GM23338 (cell line): ENCODE measurements at regions not wholly inside any gene's neighbourhood (a gene's known extent, or its start where the extent isn't known, plus 50 kb on each side); places are given as distances from the start of the nearest gene placed in this dataset.
A peak's percentile ranks its signal among the peaks of the same experiment; 100 is the strongest.

ENCODE experiments used
- ATAC-seq: fragments of 200-7000 bp; cut with Tn5 transposase; 3 replicates; pipeline ENCODE4 v1.9.1; 2020
- DNase-seq: peaks from one replicate; pipeline ENCODE4 v3.0.0-alpha.2; 2015; ENCODE audit warnings: low spot score
- H2AFZ ChIP-seq: fragments of 200-600 bp; sonication (generic); 2 replicates; pipeline ENCODE4 v1.8.0; 2016; ENCODE audit warnings: antibody characterized with exemption, mild to moderate bottlenecking, moderate library complexity
- H3F3A ChIP-seq: fragments of 200-600 bp; sonication (generic); replicated peaks from 2 replicates; pipeline ENCODE4 v1.8.0; 2017; ENCODE audit warnings: antibody characterized with exemption, mixed run types, low read depth
- H3K27ac ChIP-seq: fragments of 200-600 bp; sonication (generic); 2 replicates; pipeline ENCODE4 v1.6.1; 2016; ENCODE audit warnings: low read depth
- H3K27me3 ChIP-seq: fragments of 200-600 bp; sonication (generic); 2 replicates; pipeline ENCODE4 v1.8.0; 2016; ENCODE audit warnings: mild to moderate bottlenecking, mixed run types, moderate library complexity; ENCODE audit not compliant: insufficient read depth
- H3K36me3 ChIP-seq: fragments of 200-600 bp; sonication (generic); 2 replicates; pipeline ENCODE4 v1.8.0; 2016; ENCODE audit warnings: mild to moderate bottlenecking; ENCODE audit not compliant: insufficient read depth
- H3K4me1 ChIP-seq: fragments of 200-600 bp; sonication (generic); 2 replicates; pipeline ENCODE4 v1.8.0; 2016; ENCODE audit warnings: mild to moderate bottlenecking, moderate library complexity; ENCODE audit not compliant: insufficient read depth
- H3K4me2 ChIP-seq: fragments of 200-600 bp; sonication (generic); 2 replicates; pipeline ENCODE4 v1.7.1; 2017; ENCODE audit warnings: mixed run types
- H3K4me3 ChIP-seq: fragments of 200-600 bp; sonication (generic); 2 replicates; pipeline ENCODE4 v1.6.1; 2016; ENCODE audit warnings: mixed run types
- H3K79me2 ChIP-seq: fragments of 200-600 bp; sonication (generic); replicated peaks from 2 replicates; pipeline ENCODE4 v1.8.0; 2017; ENCODE audit warnings: mild to moderate bottlenecking; ENCODE audit not compliant: insufficient read depth
- H3K9me2 ChIP-seq: fragments of 200-600 bp; sonication (generic); 2 replicates; pipeline ENCODE4 v1.8.0; 2017; ENCODE audit not compliant: insufficient read depth
- H4K20me1 ChIP-seq: fragments of 200-600 bp; sonication (generic); replicated peaks from 2 replicates; pipeline ENCODE4 v1.8.0; 2017; ENCODE audit warnings: mild to moderate bottlenecking; ENCODE audit not compliant: insufficient read depth
- H3K27ac Mint-ChIP-seq: 2 replicates; pipeline ENCODE4 v1.8.0; 2020; ENCODE audit warnings: inconsistent platforms, mild to moderate bottlenecking, moderate library complexity, mixed read lengths
- H3K27me3 Mint-ChIP-seq: 3 replicates; pipeline ENCODE4 v1.8.0; 2022; ENCODE audit warnings: low read depth, mild to moderate bottlenecking, moderate library complexity, mixed read lengths, inconsistent platforms; ENCODE audit not compliant: insufficient read depth, poor library complexity
- H3K36me3 Mint-ChIP-seq: 3 replicates; pipeline ENCODE4 v1.8.0; 2021; ENCODE audit warnings: low read depth, mild to moderate bottlenecking, inconsistent platforms, moderate library complexity, mixed read lengths
- H3K4me1 Mint-ChIP-seq: 3 replicates; pipeline ENCODE4 v1.8.0; 2020; ENCODE audit warnings: mild to moderate bottlenecking, inconsistent platforms, mixed read lengths
- H3K4me3 Mint-ChIP-seq: 3 replicates; pipeline ENCODE4 v1.8.0; 2021; ENCODE audit warnings: moderate library complexity, mild to moderate bottlenecking, inconsistent platforms, mixed read lengths
- H3K9me3 Mint-ChIP-seq: 3 replicates; pipeline ENCODE4 v1.8.0; 2020; ENCODE audit warnings: moderate library complexity, mild to moderate bottlenecking, inconsistent platforms, mixed read lengths
- CREB1 ChIP-seq: fragments of 250-450 bp; sonication (Bioruptor Pico); IDR thresholded peaks from 2 replicates; pipeline ENCODE4 v1.5.0; 2020; ENCODE audit warnings: low read depth, mild to moderate bottlenecking, moderate library complexity
- EZH2 ChIP-seq: fragments of 200-600 bp; sonication (generic); IDR thresholded peaks from one replicate; pipeline ENCODE4 v1.8.0; 2017; ENCODE audit warnings: antibody characterized with exemption, mild to moderate bottlenecking, low read depth; ENCODE audit not compliant: unreplicated experiment
- EZH2phosphoT487 ChIP-seq: fragments of 200-600 bp; sonication (generic); IDR thresholded peaks from one replicate; pipeline ENCODE4 v1.8.1; 2018; ENCODE audit warnings: antibody characterized with exemption; ENCODE audit not compliant: unreplicated experiment
- JUNB ChIP-seq: IDR thresholded peaks from one replicate; pipeline ENCODE4 v1.6.1; 2016; ENCODE audit warnings: antibody characterized with exemption; ENCODE audit not compliant: unreplicated experiment
- NANOG ChIP-seq: IDR thresholded peaks from 2 replicates; pipeline ENCODE4 v1.6.1; 2016; ENCODE audit warnings: antibody characterized with exemption, borderline replicate concordance
- POLR2AphosphoS5 ChIP-seq: IDR thresholded peaks from 2 replicates; pipeline ENCODE4 v1.6.1; 2016; ENCODE audit warnings: antibody characterized with exemption, low read depth
- STAT1 ChIP-seq: IDR thresholded peaks from one replicate; pipeline ENCODE4 v1.6.1; 2016; ENCODE audit warnings: antibody characterized with exemption; ENCODE audit not compliant: unreplicated experiment
- ZNF114 ChIP-seq: fragments of 250-450 bp; sonication (Bioruptor Pico); IDR thresholded peaks from 2 replicates; pipeline ENCODE4 v1.5.0; 2020; ENCODE audit warnings: mild to moderate bottlenecking, moderate library complexity
- ZNF331 ChIP-seq: fragments of 250-450 bp; sonication (Bioruptor Pico); IDR thresholded peaks from 2 replicates; pipeline ENCODE4 v1.5.0; 2020; ENCODE audit warnings: low read depth, mild to moderate bottlenecking, moderate library complexity
- ZNF462 ChIP-seq: fragments of 250-450 bp; sonication (Bioruptor Pico); IDR thresholded peaks from 2 replicates; pipeline ENCODE4 v1.5.0; 2020; ENCODE audit warnings: mild to moderate bottlenecking, moderate library complexity
- TF ChIP-seq, protein P1 (sequence below), 2 experiments: fragments of 200-600 bp in 1 of 2; sonication (generic) in 1 of 2; conservative IDR thresholded peaks; 2 replicates each; pipeline versions ENCODE4 v1.5.1 to v1.6.1; 2016 to 2017; ENCODE audit warnings: antibody characterized with exemption in 2 of 2, low read depth in 2 of 2, mild to moderate bottlenecking in 2 of 2, moderate library complexity in 1 of 2
- TF ChIP-seq, protein P2 (sequence below): IDR thresholded peaks from one replicate; pipeline ENCODE4 v1.6.1; 2018; ENCODE audit warnings: antibody characterized with exemption; ENCODE audit not compliant: unreplicated experiment
- TF ChIP-seq, protein P3 (sequence below): IDR thresholded peaks from 2 replicates; pipeline ENCODE4 v1.6.1; 2016; ENCODE audit warnings: antibody characterized with exemption

DNA sequence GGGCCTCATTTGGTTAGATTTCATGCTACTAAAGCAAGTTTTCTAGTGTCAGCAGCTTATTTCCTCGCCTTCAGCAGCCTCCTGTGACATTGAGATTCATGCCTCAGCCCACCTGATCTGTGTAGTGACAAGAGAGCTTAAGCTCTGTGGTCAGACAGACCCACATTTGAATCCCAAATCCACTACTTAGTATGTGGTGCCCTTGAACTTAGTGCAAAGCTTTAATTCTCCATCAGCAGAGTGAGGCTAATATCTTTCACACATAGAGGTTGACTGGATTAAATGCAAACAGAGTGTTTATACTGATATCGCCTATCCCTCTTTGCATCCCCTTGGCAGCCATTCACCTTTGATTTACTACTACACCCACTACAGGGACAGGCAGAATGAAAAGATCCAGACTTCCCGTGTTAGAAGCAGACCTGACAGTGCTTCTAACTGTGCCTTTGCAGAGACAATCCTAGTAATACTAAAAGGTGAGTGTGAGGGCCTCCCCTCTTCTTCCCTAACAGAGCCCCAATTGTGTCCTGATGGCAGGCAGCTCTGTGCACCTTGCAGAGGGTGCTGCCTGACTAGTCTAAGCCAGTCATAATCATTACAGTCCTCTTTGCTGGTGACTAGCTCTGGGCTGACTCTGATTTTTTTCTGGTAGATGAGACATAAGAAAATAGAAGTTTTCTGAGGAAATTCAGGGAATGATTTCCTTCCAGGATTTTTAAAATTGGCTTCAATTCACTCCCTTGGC lies 264.0 kb downstream of the CTH start:
- Histone ChIP-seq H3F3A (no peaks in the 10 kb centered on the region), H4K20me1 (no peaks in the 10 kb centered on the region), H3K4me2 (peak overlapping the region; percentile 70), H3K27me3 (no peaks in the 10 kb centered on the region), H3K4me1 (peaks cover 19% of the 10 kb centered on the region), H3K27ac (no peak overlapping the region; the same call in 1 of the 2 replicates), H3K36me3 (no peaks in the 10 kb centered on the region), H3K4me3 (no peak overlapping the region), H2AFZ (peak overlapping the region; percentile 91), H3K79me2 (no peaks in the 10 kb centered on the region), H3K9me2 (no peaks in the 10 kb centered on the region)
- H3K4me3 Mint-ChIP-seq: no peak overlapping the region
- ATAC-seq: peak; percentile 67
- H3K9me3 Mint-ChIP-seq: no peaks in the 10 kb centered on the region
- H3K4me1 Mint-ChIP-seq: peaks cover 28% of the 10 kb centered on the region
- no peaks in the 10 kb centered on the region for H3K27me3 Mint-ChIP-seq
- no peak for TF ChIP-seq NANOG
- TF ChIP-seq, protein P1, sequence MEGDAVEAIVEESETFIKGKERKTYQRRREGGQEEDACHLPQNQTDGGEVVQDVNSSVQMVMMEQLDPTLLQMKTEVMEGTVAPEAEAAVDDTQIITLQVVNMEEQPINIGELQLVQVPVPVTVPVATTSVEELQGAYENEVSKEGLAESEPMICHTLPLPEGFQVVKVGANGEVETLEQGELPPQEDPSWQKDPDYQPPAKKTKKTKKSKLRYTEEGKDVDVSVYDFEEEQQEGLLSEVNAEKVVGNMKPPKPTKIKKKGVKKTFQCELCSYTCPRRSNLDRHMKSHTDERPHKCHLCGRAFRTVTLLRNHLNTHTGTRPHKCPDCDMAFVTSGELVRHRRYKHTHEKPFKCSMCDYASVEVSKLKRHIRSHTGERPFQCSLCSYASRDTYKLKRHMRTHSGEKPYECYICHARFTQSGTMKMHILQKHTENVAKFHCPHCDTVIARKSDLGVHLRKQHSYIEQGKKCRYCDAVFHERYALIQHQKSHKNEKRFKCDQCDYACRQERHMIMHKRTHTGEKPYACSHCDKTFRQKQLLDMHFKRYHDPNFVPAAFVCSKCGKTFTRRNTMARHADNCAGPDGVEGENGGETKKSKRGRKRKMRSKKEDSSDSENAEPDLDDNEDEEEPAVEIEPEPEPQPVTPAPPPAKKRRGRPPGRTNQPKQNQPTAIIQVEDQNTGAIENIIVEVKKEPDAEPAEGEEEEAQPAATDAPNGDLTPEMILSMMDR (conservative IDR thresholded peaks at IDR 0.05; ENCODE audit: low read depth in 2 of 2): no peak
- no peak for TF ChIP-seq ZNF462 (CRISPR knock-in tag)
- TF ChIP-seq STAT1: no peak
- TF ChIP-seq CREB1 (CRISPR knock-in tag): no peak
- no peak for TF ChIP-seq EZH2
- no peak for TF ChIP-seq ZNF331 (CRISPR knock-in tag)
- no peak for TF ChIP-seq JUNB
- TF ChIP-seq, protein P2, sequence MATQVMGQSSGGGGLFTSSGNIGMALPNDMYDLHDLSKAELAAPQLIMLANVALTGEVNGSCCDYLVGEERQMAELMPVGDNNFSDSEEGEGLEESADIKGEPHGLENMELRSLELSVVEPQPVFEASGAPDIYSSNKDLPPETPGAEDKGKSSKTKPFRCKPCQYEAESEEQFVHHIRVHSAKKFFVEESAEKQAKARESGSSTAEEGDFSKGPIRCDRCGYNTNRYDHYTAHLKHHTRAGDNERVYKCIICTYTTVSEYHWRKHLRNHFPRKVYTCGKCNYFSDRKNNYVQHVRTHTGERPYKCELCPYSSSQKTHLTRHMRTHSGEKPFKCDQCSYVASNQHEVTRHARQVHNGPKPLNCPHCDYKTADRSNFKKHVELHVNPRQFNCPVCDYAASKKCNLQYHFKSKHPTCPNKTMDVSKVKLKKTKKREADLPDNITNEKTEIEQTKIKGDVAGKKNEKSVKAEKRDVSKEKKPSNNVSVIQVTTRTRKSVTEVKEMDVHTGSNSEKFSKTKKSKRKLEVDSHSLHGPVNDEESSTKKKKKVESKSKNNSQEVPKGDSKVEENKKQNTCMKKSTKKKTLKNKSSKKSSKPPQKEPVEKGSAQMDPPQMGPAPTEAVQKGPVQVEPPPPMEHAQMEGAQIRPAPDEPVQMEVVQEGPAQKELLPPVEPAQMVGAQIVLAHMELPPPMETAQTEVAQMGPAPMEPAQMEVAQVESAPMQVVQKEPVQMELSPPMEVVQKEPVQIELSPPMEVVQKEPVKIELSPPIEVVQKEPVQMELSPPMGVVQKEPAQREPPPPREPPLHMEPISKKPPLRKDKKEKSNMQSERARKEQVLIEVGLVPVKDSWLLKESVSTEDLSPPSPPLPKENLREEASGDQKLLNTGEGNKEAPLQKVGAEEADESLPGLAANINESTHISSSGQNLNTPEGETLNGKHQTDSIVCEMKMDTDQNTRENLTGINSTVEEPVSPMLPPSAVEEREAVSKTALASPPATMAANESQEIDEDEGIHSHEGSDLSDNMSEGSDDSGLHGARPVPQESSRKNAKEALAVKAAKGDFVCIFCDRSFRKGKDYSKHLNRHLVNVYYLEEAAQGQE: no peak
- TF ChIP-seq, protein P3, sequence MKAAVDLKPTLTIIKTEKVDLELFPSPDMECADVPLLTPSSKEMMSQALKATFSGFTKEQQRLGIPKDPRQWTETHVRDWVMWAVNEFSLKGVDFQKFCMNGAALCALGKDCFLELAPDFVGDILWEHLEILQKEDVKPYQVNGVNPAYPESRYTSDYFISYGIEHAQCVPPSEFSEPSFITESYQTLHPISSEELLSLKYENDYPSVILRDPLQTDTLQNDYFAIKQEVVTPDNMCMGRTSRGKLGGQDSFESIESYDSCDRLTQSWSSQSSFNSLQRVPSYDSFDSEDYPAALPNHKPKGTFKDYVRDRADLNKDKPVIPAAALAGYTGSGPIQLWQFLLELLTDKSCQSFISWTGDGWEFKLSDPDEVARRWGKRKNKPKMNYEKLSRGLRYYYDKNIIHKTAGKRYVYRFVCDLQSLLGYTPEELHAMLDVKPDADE: no peak
- TF ChIP-seq ZNF114 (CRISPR knock-in tag): no peak
- TF ChIP-seq POLR2AphosphoS5: no peak
- no peak for TF ChIP-seq EZH2phosphoT487
- no peaks in the 10 kb centered on the region for H3K36me3 Mint-ChIP-seq
- DNase-seq: no peak
- peak overlapping the region; percentile 81 for H3K27ac Mint-ChIP-seq
